DOHH2 (cell line): ENCODE measurements at regions not wholly inside any gene's neighbourhood (a gene's known extent, or its start where the extent isn't known, plus 50 kb on each side); places are given as distances from the start of the nearest gene placed in this dataset.

Experiments used
- H3F3A ChIP-seq: fragments of 200-600 bp; sonication (generic), shearing (Covaris generic); 2 replicates; pipeline ENCODE4 v1.6.0; 2016; ENCODE audit warnings: antibody characterized with exemption, mild to moderate bottlenecking; ENCODE audit not compliant: control insufficient read depth, insufficient read depth
- H3K27ac ChIP-seq: fragments of 200-600 bp; sonication (generic); 2 replicates; pipeline ENCODE4 v1.5.1; 2014; ENCODE audit warnings: low read depth, mild to moderate bottlenecking, low read length, moderate library complexity
- H3K27me3 ChIP-seq: fragments of 200-600 bp; sonication (generic); 2 replicates; pipeline ENCODE4 v1.6.1; 2014; ENCODE audit warnings: mild to moderate bottlenecking, low read length, mixed read lengths; ENCODE audit not compliant: control insufficient read depth
- H3K36me3 ChIP-seq: fragments of 200-600 bp; sonication (generic); 2 replicates; pipeline ENCODE4 v1.6.1; 2014; ENCODE audit warnings: mild to moderate bottlenecking, low read length, moderate library complexity, mixed read lengths; ENCODE audit not compliant: control insufficient read depth
- H3K4me1 ChIP-seq: fragments of 200-600 bp; sonication (generic); 2 replicates; pipeline ENCODE4 v1.6.1; 2014; ENCODE audit warnings: mild to moderate bottlenecking, low read length, mixed read lengths; ENCODE audit not compliant: control insufficient read depth
- H3K4me2 ChIP-seq: fragments of 200-600 bp; sonication (generic); 2 replicates; pipeline ENCODE4 v1.6.0; 2014; ENCODE audit warnings: mild to moderate bottlenecking, low read length, moderate library complexity
- H3K4me3 ChIP-seq: fragments of 200-600 bp; sonication (generic); 2 replicates; pipeline ENCODE4 v1.5.1; 2014; ENCODE audit warnings: mild to moderate bottlenecking, low read length, mixed read lengths
- H3K79me2 ChIP-seq: fragments of 200-600 bp; sonication (generic); 2 replicates; pipeline ENCODE4 v1.6.1; 2014; ENCODE audit warnings: mild to moderate bottlenecking, low read length, mixed read lengths; ENCODE audit not compliant: control insufficient read depth
- H3K9me2 ChIP-seq: fragments of 200-600 bp; sonication (generic); replicated peaks from 2 replicates; pipeline ENCODE4 v1.6.1; 2014; ENCODE audit warnings: mild to moderate bottlenecking, low read length, mixed read lengths; ENCODE audit not compliant: control insufficient read depth
- H3K9me3 ChIP-seq: fragments of 200-600 bp; sonication (generic); 2 replicates; pipeline ENCODE4 v1.6.1; 2014; ENCODE audit warnings: antibody characterized with exemption, low read length, mixed read lengths; ENCODE audit not compliant: control insufficient read depth, insufficient read depth
- H4K20me1 ChIP-seq: fragments of 200-600 bp; sonication (generic); 2 replicates; pipeline ENCODE4 v1.6.0; 2014; ENCODE audit warnings: low read depth, mild to moderate bottlenecking, antibody characterized with exemption, low read length, moderate library complexity; ENCODE audit not compliant: control insufficient read depth, insufficient read depth
- CTCF ChIP-seq: fragments of 200-600 bp; sonication (generic); IDR thresholded peaks from one replicate; pipeline ENCODE4 v1.5.1; 2014; ENCODE audit warnings: antibody characterized with exemption, mild to moderate bottlenecking, low read depth, low read length; ENCODE audit not compliant: poor library complexity, severe bottlenecking
- EZH2phosphoT487 ChIP-seq: fragments of 200-600 bp; sonication (generic); IDR thresholded peaks from 2 replicates; pipeline ENCODE4 v1.6.1; 2017; ENCODE audit warnings: borderline replicate concordance, mild to moderate bottlenecking, antibody characterized with exemption, low read length, moderate library complexity, mixed read lengths

GRCh38 chr3:31291818-31292217 lies 240.9 kb upstream of the STT3B start:
- Histone ChIP-seq H3K9me3 (no peaks in the 10 kb centered on the region), H3K27ac (no peak overlapping the region), H3K4me3 (no peak overlapping the region), H3K27me3 (no peaks in the 10 kb centered on the region; the same call in 1 of the 2 replicates), H3K4me1 (no peaks in the 10 kb centered on the region), H3K79me2 (no peaks in the 10 kb centered on the region), H3F3A (no peaks in the 10 kb centered on the region), H4K20me1 (no peaks in the 10 kb centered on the region), H3K9me2 (no peaks in the 10 kb centered on the region), H3K36me3 (no peaks in the 10 kb centered on the region), H3K4me2 (no peak overlapping the region)
- TF ChIP-seq CTCF = no peak
- TF ChIP-seq EZH2phosphoT487 = no peak

- no peak overlapping the region for H3K27ac ChIP-seq
Observed at GRCh38 chr3:31294430-31295149, 238.1 kb upstream of the STT3B start.

GRCh38 chr3:31295150-31295765 lies 237.5 kb upstream of the STT3B start:
- Histone ChIP-seq H3K4me1 (no peaks in the 10 kb centered on the region), H3K9me3 (no peaks in the 10 kb centered on the region; the same call in 1 of the 2 replicates), H3K36me3 (no peaks in the 10 kb centered on the region)

More at GRCh38 chr3:31294430-31295149, 238.1 kb upstream of the STT3B start:
- Histone ChIP-seq H3K4me2 (no peak overlapping the region), H3K36me3 (no peaks in the 10 kb centered on the region), H3K9me2 (no peaks in the 10 kb centered on the region), H3K4me3 (no peak overlapping the region), H3K4me1 (no peaks in the 10 kb centered on the region), H3K9me3 (no peaks in the 10 kb centered on the region; the same call in 1 of the 2 replicates), H3K27me3 (no peaks in the 10 kb centered on the region; the same call in 1 of the 2 replicates), H3K79me2 (no peaks in the 10 kb centered on the region), H3F3A (no peaks in the 10 kb centered on the region), H4K20me1 (no peaks in the 10 kb centered on the region)
- TF ChIP-seq CTCF = no peak
- TF ChIP-seq EZH2phosphoT487 = no peak

More at GRCh38 chr3:31295150-31295765, 237.5 kb upstream of the STT3B start:
- Histone ChIP-seq H3F3A (no peaks in the 10 kb centered on the region), H4K20me1 (no peaks in the 10 kb centered on the region), H3K27ac (no peak overlapping the region), H3K79me2 (no peaks in the 10 kb centered on the region), H3K4me3 (no peak overlapping the region), H3K27me3 (no peaks in the 10 kb centered on the region; the same call in 1 of the 2 replicates), H3K4me2 (no peak overlapping the region), H3K9me2 (no peaks in the 10 kb centered on the region)
- TF ChIP-seq EZH2phosphoT487 (no peak), CTCF (no peak)
